ENCODE measurements at regions not wholly inside any gene's neighbourhood (a gene's known extent, or its start where the extent isn't known, plus 50 kb on each side); places are given as distances from the start of the nearest gene placed in this dataset.
"Not testable (repeated sequence)": the region's sequence is repeated elsewhere in the genome, so short reads cannot be mapped to it uniquely, and the experiment has no call there.

- Histone ChIP-seq H3K4me3 (ENCODE audit: low read length) (no peak overlapping the region), H3K27ac (ENCODE audit: low read depth, low read length) (no peak overlapping the region), H3K4me1 (ENCODE audit: insufficient read depth, low read length) (0 out of 2 replicates have a peak, but pooled peaks cover 3% of the 10 kb centered on the region), H3K9me3 (ENCODE audit: insufficient read depth, low read depth, low read length) (no peaks in the 10 kb centered on the region), H3K27me3 (ENCODE audit: insufficient read depth, low read length) (no peaks in the 10 kb centered on the region), H3K36me3 (ENCODE audit: insufficient read depth, low read length) (no peaks in the 10 kb centered on the region), H3K9ac (ENCODE audit: low read depth, low read length) (no peak overlapping the region)
- 47% methylated on average over 2 of the region's 2 CpGs for WGBS
These were observed 1120.7 kb downstream of the DIAPH3 start for GRCh38 chr13:59043016-59043415.

- H3K9me3 ChIP-seq (ENCODE audit: insufficient read depth, low read depth, low read length) = no peaks in the 10 kb centered on the region
- H3K27me3 ChIP-seq (ENCODE audit: insufficient read depth, low read length) = no peaks in the 10 kb centered on the region
- H3K27ac ChIP-seq (ENCODE audit: low read depth, low read length) = no peak overlapping the region
- no peak overlapping the region for H3K4me3 ChIP-seq (ENCODE audit: low read length)
- 0 out of 2 replicates have a peak, but pooled peaks cover 3% of the 10 kb centered on the region for H3K4me1 ChIP-seq (ENCODE audit: insufficient read depth, low read length)
- WGBS = 87% methylated on average over 2 of the region's 2 CpGs
- H3K36me3 ChIP-seq (ENCODE audit: insufficient read depth, low read length) = no peaks in the 10 kb centered on the region
- no peak overlapping the region for H3K9ac ChIP-seq (ENCODE audit: low read depth, low read length)
These were observed 1116.2 kb downstream of the DIAPH3 start for GRCh38 chr13:59047546-59047945.

- Histone ChIP-seq H3K9ac (ENCODE audit: low read depth, low read length) (no peak overlapping the region), H3K4me1 (ENCODE audit: insufficient read depth, low read length) (no peaks in the 10 kb centered on the region), H3K9me3 (ENCODE audit: insufficient read depth, low read depth, low read length) (no peaks in the 10 kb centered on the region), H3K27ac (ENCODE audit: low read depth, low read length) (no peak overlapping the region), H3K36me3 (ENCODE audit: insufficient read depth, low read length) (no peaks in the 10 kb centered on the region), H3K27me3 (ENCODE audit: insufficient read depth, low read length) (no peaks in the 10 kb centered on the region), H3K4me3 (ENCODE audit: low read length) (no peak overlapping the region)
- 98% methylated on average over 1 of the region's 1 CpG for WGBS
These were observed 1102.1 kb downstream of the DIAPH3 start for GRCh38 chr13:59061621-59062020.

GRCh38 chr13:59064042-59064441 is 1099.7 kb downstream of the DIAPH3 start:
- no peaks in the 10 kb centered on the region for H3K27me3 ChIP-seq (ENCODE audit: insufficient read depth, low read length)
- H3K4me1 ChIP-seq (ENCODE audit: insufficient read depth, low read length) = no peaks in the 10 kb centered on the region
- no peak overlapping the region for H3K9ac ChIP-seq (ENCODE audit: low read depth, low read length)
- 83% methylated on average over 1 of the region's 1 CpG for WGBS
- no peak overlapping the region for H3K4me3 ChIP-seq (ENCODE audit: low read length)
- no peak overlapping the region for H3K27ac ChIP-seq (ENCODE audit: low read depth, low read length)
- no peaks in the 10 kb centered on the region for H3K9me3 ChIP-seq (ENCODE audit: insufficient read depth, low read depth, low read length)
- no peaks in the 10 kb centered on the region for H3K36me3 ChIP-seq (ENCODE audit: insufficient read depth, low read length)

- H3K4me1 ChIP-seq (ENCODE audit: insufficient read depth, low read length); H3K4me3 ChIP-seq (ENCODE audit: low read length); H3K9ac ChIP-seq (ENCODE audit: low read depth, low read length); H3K27me3 ChIP-seq (ENCODE audit: insufficient read depth, low read length); H3K27ac ChIP-seq (ENCODE audit: low read depth, low read length); H3K36me3 ChIP-seq (ENCODE audit: insufficient read depth, low read length): not testable (repeated sequence)
- H3K9me3 ChIP-seq (ENCODE audit: insufficient read depth, low read depth, low read length) = peaks cover 25% of the 10 kb centered on the region
These were observed 1087.3 kb downstream of the DIAPH3 start for GRCh38 chr13:59076386-59076785.

GRCh38 chr13:59086147-59086546 is 1077.6 kb downstream of the DIAPH3 start:
- H3K27me3 ChIP-seq (ENCODE audit: insufficient read depth, low read length) = no peaks in the 10 kb centered on the region
- no peaks in the 10 kb centered on the region for H3K9me3 ChIP-seq (ENCODE audit: insufficient read depth, low read depth, low read length)
- H3K27ac ChIP-seq (ENCODE audit: low read depth, low read length) = no peak overlapping the region
- no peak overlapping the region for H3K4me3 ChIP-seq (ENCODE audit: low read length)
- 78% methylated on average over 1 of the region's 2 CpGs for WGBS
- no peaks in the 10 kb centered on the region for H3K36me3 ChIP-seq (ENCODE audit: insufficient read depth, low read length)
- H3K9ac ChIP-seq (ENCODE audit: low read depth, low read length) = no peak overlapping the region
- no peaks in the 10 kb centered on the region for H3K4me1 ChIP-seq (ENCODE audit: insufficient read depth, low read length)

- Histone ChIP-seq H3K36me3 (ENCODE audit: insufficient read depth, low read length) (no peaks in the 10 kb centered on the region), H3K4me3 (ENCODE audit: low read length) (no peak overlapping the region), H3K27ac (ENCODE audit: low read depth, low read length) (no peak overlapping the region), H3K4me1 (ENCODE audit: insufficient read depth, low read length) (no peaks in the 10 kb centered on the region), H3K9me3 (ENCODE audit: insufficient read depth, low read depth, low read length) (no peaks in the 10 kb centered on the region), H3K9ac (ENCODE audit: low read depth, low read length) (no peak overlapping the region), H3K27me3 (ENCODE audit: insufficient read depth, low read length) (no peaks in the 10 kb centered on the region)
- 85% methylated on average over 2 of the region's 2 CpGs for WGBS
These were observed 1075.0 kb downstream of the DIAPH3 start for GRCh38 chr13:59088716-59089115.

- Histone ChIP-seq H3K9me3 (ENCODE audit: insufficient read depth, low read depth, low read length) (no peaks in the 10 kb centered on the region), H3K4me1 (ENCODE audit: insufficient read depth, low read length) (peaks cover 4% of the 10 kb centered on the region; the same call in 1 of the 2 replicates), H3K9ac (ENCODE audit: low read depth, low read length) (no peak overlapping the region), H3K36me3 (ENCODE audit: insufficient read depth, low read length) (no peaks in the 10 kb centered on the region), H3K27ac (ENCODE audit: low read depth, low read length) (no peak overlapping the region), H3K4me3 (ENCODE audit: low read length) (no peak overlapping the region), H3K27me3 (ENCODE audit: insufficient read depth, low read length) (no peaks in the 10 kb centered on the region)
- 77% methylated on average over 1 of the region's 2 CpGs for WGBS
These were observed 1069.5 kb downstream of the DIAPH3 start for GRCh38 chr13:59094181-59094580.

- Histone ChIP-seq H3K4me1 (ENCODE audit: insufficient read depth, low read length) (peaks cover 12% of the 10 kb centered on the region; the same call in 1 of the 2 replicates), H3K9ac (ENCODE audit: low read depth, low read length) (no peak overlapping the region), H3K36me3 (ENCODE audit: insufficient read depth, low read length) (no peaks in the 10 kb centered on the region), H3K9me3 (ENCODE audit: insufficient read depth, low read depth, low read length) (no peaks in the 10 kb centered on the region), H3K27me3 (ENCODE audit: insufficient read depth, low read length) (no peaks in the 10 kb centered on the region), H3K27ac (ENCODE audit: low read depth, low read length) (no peak overlapping the region), H3K4me3 (ENCODE audit: low read length) (no peak overlapping the region)
- WGBS = 82% methylated on average over 5 of the region's 6 CpGs
These were observed 1064.3 kb downstream of the DIAPH3 start for GRCh38 chr13:59099182-59099974.

GRCh38 chr13:59103004-59103768 is 1060.5 kb downstream of the DIAPH3 start:
- Histone ChIP-seq H3K27ac (ENCODE audit: low read depth, low read length) (no peak overlapping the region), H3K36me3 (ENCODE audit: insufficient read depth, low read length) (no peaks in the 10 kb centered on the region), H3K9me3 (ENCODE audit: insufficient read depth, low read depth, low read length) (no peaks in the 10 kb centered on the region), H3K4me3 (ENCODE audit: low read length) (no peak overlapping the region), H3K9ac (ENCODE audit: low read depth, low read length) (no peak overlapping the region), H3K4me1 (ENCODE audit: insufficient read depth, low read length) (peaks cover 12% of the 10 kb centered on the region; the same call in 1 of the 2 replicates), H3K27me3 (ENCODE audit: insufficient read depth, low read length) (no peaks in the 10 kb centered on the region)
- WGBS = 95% methylated on average over 3 of the region's 4 CpGs

GRCh38 chr13:59111751-59112171 is 1052.0 kb downstream of the DIAPH3 start:
- H3K9me3 ChIP-seq (ENCODE audit: insufficient read depth, low read depth, low read length) = no peaks in the 10 kb centered on the region
- no peak overlapping the region for H3K9ac ChIP-seq (ENCODE audit: low read depth, low read length)
- no peaks in the 10 kb centered on the region for H3K27me3 ChIP-seq (ENCODE audit: insufficient read depth, low read length)
- 77% methylated on average over 2 of the region's 3 CpGs for WGBS
- H3K4me1 ChIP-seq (ENCODE audit: insufficient read depth, low read length) = peaks cover 17% of the 10 kb centered on the region; the same call in 1 of the 2 replicates
- no peak overlapping the region for H3K27ac ChIP-seq (ENCODE audit: low read depth, low read length)
- H3K4me3 ChIP-seq (ENCODE audit: low read length) = no peak overlapping the region
- H3K36me3 ChIP-seq (ENCODE audit: insufficient read depth, low read length) = no peaks in the 10 kb centered on the region
